A549 (cell line): ENCODE measurements at regions not wholly inside any gene's neighbourhood (a gene's known extent, or its start where the extent isn't known, plus 50 kb on each side); places are given as distances from the start of the nearest gene placed in this dataset.

Experiments used
- ATAC-seq, 2 experiments: fragments of 200-7000 bp in 1 of 2; fragments of >200 bp in 1 of 2; cut with Nextera tagmentation in 1 of 2; cut with Tn5 transposase in 1 of 2; 3 replicates each; pipeline versions ENCODE4 v1.8.0 to v1.9.1; 2018 to 2020; ENCODE audit warnings: mild to moderate bottlenecking in 1 of 2, moderate library complexity in 1 of 2
- CTCF ChIA-PET: fragments of 300-600 bp; sonication (Branson Sonifier 250); formaldehyde crosslinking; extraction: SDS; loops from one replicate; lab custom pipeline; 2021; ENCODE audit warnings: antibody characterized with exemption, inconsistent platforms; lab: Yijun Ruan, JAX
- POLR2A ChIA-PET: fragments of 350-600 bp; formaldehyde crosslinking; extraction: SDS; loops from one replicate; lab custom pipeline; 2021; ENCODE audit warnings: antibody characterized with exemption, inconsistent platforms; lab: Yijun Ruan, JAX
- DNase-seq, 2 experiments: peaks; one replicate each; pipeline versions ENCODE4 v3.0.0 to v3.0.0-alpha.2; 2011 to 2016; ENCODE audit warnings: low read depth in 1 of 2, low spot score in 1 of 2
- FAIRE-seq: peaks from 2 replicates; lab custom pipeline; 2011; peaks lifted over from hg19 to GRCh38; lab: Jason Lieb, UNC
- H3K27ac ChIP-seq, 2 experiments: fragments of >200 bp; sonication (Bioruptor Twin); formaldehyde crosslinking; 3 replicates each; pipeline ENCODE4 v1.5.1; 2016 to 2017
- H3K4me1 ChIP-seq: fragments of >200 bp; sonication (Bioruptor Twin); formaldehyde crosslinking; 3 replicates; pipeline ENCODE4 v1.6.1; 2016
- H3K4me2 ChIP-seq: fragments of >200 bp; sonication (Bioruptor Twin); formaldehyde crosslinking; 3 replicates; pipeline ENCODE4 v1.6.1; 2016
- H3K4me3 ChIP-seq: fragments of >200 bp; sonication (Bioruptor Twin); formaldehyde crosslinking; 3 replicates; pipeline ENCODE4 v1.5.1; 2016
- H3K9me3 ChIP-seq: fragments of >200 bp; sonication (Bioruptor Twin); formaldehyde crosslinking; 3 replicates; pipeline ENCODE4 v1.6.1; 2016
- ATOH8 ChIP-seq: fragments of 250-450 bp; sonication (Bioruptor Pico); IDR thresholded peaks from 2 replicates; pipeline ENCODE4 v1.5.0; 2020; ENCODE audit warnings: low read depth, mild to moderate bottlenecking, moderate library complexity
- CBX2 ChIP-seq: fragments of 200-600 bp; sonication (generic); IDR thresholded peaks from 2 replicates; pipeline ENCODE4 v1.6.1; 2016; ENCODE audit warnings: low read depth, mild to moderate bottlenecking, borderline replicate concordance
- CBX8 ChIP-seq: fragments of 200-600 bp; sonication (generic); IDR thresholded peaks from 2 replicates; pipeline ENCODE4 v1.6.1; 2016
- CHD4 ChIP-seq: fragments of 200-600 bp; sonication (generic); IDR thresholded peaks from 2 replicates; pipeline ENCODE4 v1.6.1; 2016; ENCODE audit warnings: antibody characterized with exemption, mild to moderate bottlenecking, borderline replicate concordance
- E2F6 ChIP-seq: IDR thresholded peaks from 2 replicates; pipeline ENCODE4 v1.6.1; 2012; ENCODE audit warnings: low read depth, borderline replicate concordance
- EP300 ChIP-seq, 2 experiments: fragments of >200 bp; sonication (Bioruptor Twin); formaldehyde crosslinking; IDR thresholded peaks; 2 replicates in 1 of 2; 3 replicates in 1 of 2; pipeline ENCODE4 v1.6.1; 2016 to 2017
- FOSB ChIP-seq: fragments of 250-450 bp; sonication (Bioruptor Pico); IDR thresholded peaks from 2 replicates; pipeline ENCODE4 v1.5.0; 2020; ENCODE audit warnings: mild to moderate bottlenecking, moderate library complexity
- FOSL2 ChIP-seq, 2 experiments: fragments of 450-650 bp in 1 of 2; fragments of >200 bp in 1 of 2; sonication (Bioruptor Twin) in 1 of 2; formaldehyde crosslinking; IDR thresholded peaks; 2 replicates each; pipeline versions ENCODE4 v1.5.0 to v1.6.1; 2016 to 2020; ENCODE audit warnings: mild to moderate bottlenecking in 1 of 2, moderate library complexity in 1 of 2
- FOXS1 ChIP-seq: fragments of 250-450 bp; sonication (Bioruptor Pico); IDR thresholded peaks from 2 replicates; pipeline ENCODE4 v1.5.0; 2020; ENCODE audit warnings: mild to moderate bottlenecking, moderate library complexity
- GATA3 ChIP-seq: IDR thresholded peaks from 2 replicates; pipeline ENCODE4 v1.6.1; 2012; ENCODE audit warnings: borderline replicate concordance
- HDAC2 ChIP-seq: fragments of 200-600 bp; sonication (generic); IDR thresholded peaks from 2 replicates; pipeline ENCODE4 v1.6.1; 2016
- HEYL ChIP-seq: fragments of 250-450 bp; sonication (Bioruptor Pico); IDR thresholded peaks from 2 replicates; pipeline ENCODE4 v1.8.0; 2021; ENCODE audit warnings: mild to moderate bottlenecking, moderate library complexity
- HOXA7 ChIP-seq: fragments of 250-450 bp; sonication (Bioruptor Pico); IDR thresholded peaks from 2 replicates; pipeline ENCODE4 v1.5.0; 2020; ENCODE audit warnings: mild to moderate bottlenecking, moderate library complexity
- HOXB13 ChIP-seq: fragments of 250-450 bp; sonication (Bioruptor Pico); IDR thresholded peaks from 2 replicates; pipeline ENCODE4 v1.5.0; 2020; ENCODE audit warnings: low read depth, mild to moderate bottlenecking, moderate library complexity
- HOXB5 ChIP-seq: fragments of 250-450 bp; sonication (Bioruptor Pico); IDR thresholded peaks from 2 replicates; pipeline ENCODE4 v1.5.0; 2020; ENCODE audit warnings: mild to moderate bottlenecking, moderate library complexity
- JUN ChIP-seq, 2 experiments: fragments of >200 bp; sonication (Bioruptor Twin); formaldehyde crosslinking; IDR thresholded peaks; 2 replicates in 1 of 2; 3 replicates in 1 of 2; pipeline ENCODE4 v1.6.1; 2016 to 2017
- JUNB ChIP-seq: fragments of >200 bp; sonication (Bioruptor Twin); formaldehyde crosslinking; IDR thresholded peaks from 2 replicates; pipeline ENCODE4 v1.6.1; 2016
- KDM5A ChIP-seq: fragments of 200-600 bp; sonication (generic); IDR thresholded peaks from 2 replicates; pipeline ENCODE4 v1.6.1; 2016; ENCODE audit warnings: antibody characterized with exemption, mild to moderate bottlenecking
- MAFK ChIP-seq: fragments of 450-650 bp; IDR thresholded peaks from 2 replicates; pipeline ENCODE4 v1.6.1; 2014; ENCODE audit not compliant: partially characterized antibody
- NPAS2 ChIP-seq: fragments of 250-450 bp; sonication (Bioruptor Pico); IDR thresholded peaks from 2 replicates; pipeline ENCODE4 v1.8.0; 2022; ENCODE audit warnings: mild to moderate bottlenecking, moderate library complexity, borderline replicate concordance
- NR3C1 ChIP-seq: fragments of >200 bp; sonication (Bioruptor Twin); formaldehyde crosslinking; IDR thresholded peaks from 3 replicates; pipeline ENCODE4 v1.6.1; 2017
- PHF8 ChIP-seq: fragments of 200-600 bp; sonication (generic); IDR thresholded peaks from 2 replicates; pipeline ENCODE4 v1.6.1; 2016; ENCODE audit warnings: low read depth, mild to moderate bottlenecking, antibody characterized with exemption, moderate library complexity, borderline replicate concordance
- POLR2AphosphoS2 ChIP-seq: conservative IDR thresholded peaks from 2 replicates; pipeline ENCODE4 v1.6.1; 2012; ENCODE audit warnings: low read length, improper control_type of control experiment, inconsistent platforms
- RAD21 ChIP-seq, 2 experiments: fragments of >200 bp in 1 of 2; sonication (Bioruptor Twin) in 1 of 2; formaldehyde crosslinking in 1 of 2; IDR thresholded peaks in 1 of 2; conservative IDR thresholded peaks in 1 of 2; 2 replicates in 1 of 2; 3 replicates in 1 of 2; pipeline ENCODE4 v1.6.1; 2012 to 2018; ENCODE audit warnings: inconsistent platforms in 1 of 2
- RARB ChIP-seq: fragments of 250-450 bp; sonication (Bioruptor Pico); IDR thresholded peaks from 2 replicates; pipeline ENCODE4 v1.8.0; 2021; ENCODE audit warnings: mild to moderate bottlenecking, moderate library complexity
- RFX5 ChIP-seq: fragments of 450-650 bp; IDR thresholded peaks from 2 replicates; pipeline ENCODE4 v1.7.1; 2014; ENCODE audit warnings: antibody characterized with exemption, mild to moderate bottlenecking, moderate library complexity
- RNF2 ChIP-seq: fragments of 200-600 bp; sonication (generic); IDR thresholded peaks from 2 replicates; pipeline ENCODE4 v1.6.1; 2016; ENCODE audit warnings: low read depth, mild to moderate bottlenecking, antibody characterized with exemption, moderate library complexity, borderline replicate concordance
- SREBF2 ChIP-seq: fragments of 450-650 bp; IDR thresholded peaks from 2 replicates; pipeline ENCODE4 v1.6.1; 2014; ENCODE audit warnings: mild to moderate bottlenecking, moderate library complexity
- ZNF302 ChIP-seq: fragments of 250-450 bp; sonication (Bioruptor Pico); IDR thresholded peaks from 2 replicates; pipeline ENCODE4 v1.9.0; 2021; ENCODE audit warnings: inconsistent platforms, mild to moderate bottlenecking, moderate library complexity
- WGBS: methylation state at CpG from one replicate; pipeline ENCODE4 v1.1.6; 2017; ENCODE audit errors: missing lambda C conversion rate; 5-methylcytosine and 5-hydroxymethylcytosine counted together
- TF ChIP-seq, protein P1 (sequence below): fragments of >200 bp; sonication (Bioruptor Twin); formaldehyde crosslinking; IDR thresholded peaks from 3 replicates; pipeline ENCODE4 v1.5.1; 2016
- TF ChIP-seq, protein P2 (sequence below): IDR thresholded peaks from 2 replicates; pipeline ENCODE4 v1.6.1; 2012

- no peak for DNase-seq
- ChIA-PET CTCF (no interaction called here), POLR2A (no interaction called here)
- Histone ChIP-seq H3K4me3 (no peak overlapping the region), H3K4me2 (no peak overlapping the region), H3K9me3 (0 out of 3 replicates have a peak, but pooled peaks cover 4% of the 10 kb centered on the region), H3K4me1 (0 out of 3 replicates have a peak, but pooled peaks cover 7% of the 10 kb centered on the region), H3K27ac (no peak overlapping the region)
- TF ChIP-seq RARB (CRISPR knock-in tag), result no peak
- TF ChIP-seq ZNF302 (CRISPR knock-in tag), result no peak
- TF ChIP-seq NPAS2 (CRISPR knock-in tag), result no peak
- no peak for TF ChIP-seq CHD4
- TF ChIP-seq SREBF2, result no peak
- TF ChIP-seq HOXA7 (CRISPR knock-in tag), result no peak
- TF ChIP-seq HDAC2, result no peak
- no peak for TF ChIP-seq KDM5A
- TF ChIP-seq HOXB5 (CRISPR knock-in tag), result no peak
- TF ChIP-seq PHF8, result no peak
- TF ChIP-seq JUNB, result no peak
- FAIRE-seq, result no peak
- no peak for ATAC-seq
Measured at GRCh38 chr12:19924360-19924759, 444.0 kb upstream of the PDE3A start.

DNA sequence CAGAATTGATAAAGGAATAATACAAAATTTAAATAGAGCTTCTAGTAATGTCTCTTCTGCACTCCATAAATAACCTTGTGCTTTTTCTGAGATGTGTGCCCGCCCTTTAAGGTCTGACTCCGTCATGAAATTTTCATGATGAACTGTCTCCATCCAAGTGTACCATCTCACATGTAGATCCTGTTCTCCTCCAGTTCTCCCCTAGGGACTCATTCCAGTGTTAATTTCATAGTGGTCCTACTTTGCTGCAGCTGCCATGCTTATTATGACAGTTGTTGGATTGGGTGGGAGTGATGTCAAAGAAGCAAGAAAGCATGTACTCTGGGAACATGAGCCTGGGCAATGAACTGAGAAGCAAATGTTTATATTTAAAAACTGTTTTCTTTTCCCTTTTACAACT lies 442.5 kb upstream of the PDE3A start:
- no peak for FAIRE-seq
- Histone ChIP-seq H3K4me1 (0 out of 3 replicates have a peak, but pooled peaks cover 7% of the 10 kb centered on the region), H3K4me3 (no peak overlapping the region), H3K4me2 (no peak overlapping the region), H3K9me3 (0 out of 3 replicates have a peak, but pooled peaks cover 4% of the 10 kb centered on the region), H3K27ac (no peak overlapping the region)
- POLR2A ChIA-PET, result no interaction called here
- WGBS, result 92% methylated on average over 2 of the region's 2 CpGs
- no peak for DNase-seq
- CTCF ChIA-PET, result no interaction called here
- TF ChIP-seq FOXS1 (CRISPR knock-in tag) (no peak), MAFK (no peak), RAD21 (conservative IDR thresholded peaks at IDR 0.05 in 1 of 2, IDR thresholded peaks at IDR 0.05 in 1 of 2) (no peak), POLR2AphosphoS2 (no peak), ZNF302 (CRISPR knock-in tag) (no peak), ATOH8 (CRISPR knock-in tag) (no peak), JUN (IDR thresholded peaks at IDR 0.05) (no peak), NR3C1 (no peak), RARB (CRISPR knock-in tag) (no peak), GATA3 (no peak), HOXB13 (CRISPR knock-in tag) (no peak), NPAS2 (CRISPR knock-in tag) (no peak)
- TF ChIP-seq, protein P1, sequence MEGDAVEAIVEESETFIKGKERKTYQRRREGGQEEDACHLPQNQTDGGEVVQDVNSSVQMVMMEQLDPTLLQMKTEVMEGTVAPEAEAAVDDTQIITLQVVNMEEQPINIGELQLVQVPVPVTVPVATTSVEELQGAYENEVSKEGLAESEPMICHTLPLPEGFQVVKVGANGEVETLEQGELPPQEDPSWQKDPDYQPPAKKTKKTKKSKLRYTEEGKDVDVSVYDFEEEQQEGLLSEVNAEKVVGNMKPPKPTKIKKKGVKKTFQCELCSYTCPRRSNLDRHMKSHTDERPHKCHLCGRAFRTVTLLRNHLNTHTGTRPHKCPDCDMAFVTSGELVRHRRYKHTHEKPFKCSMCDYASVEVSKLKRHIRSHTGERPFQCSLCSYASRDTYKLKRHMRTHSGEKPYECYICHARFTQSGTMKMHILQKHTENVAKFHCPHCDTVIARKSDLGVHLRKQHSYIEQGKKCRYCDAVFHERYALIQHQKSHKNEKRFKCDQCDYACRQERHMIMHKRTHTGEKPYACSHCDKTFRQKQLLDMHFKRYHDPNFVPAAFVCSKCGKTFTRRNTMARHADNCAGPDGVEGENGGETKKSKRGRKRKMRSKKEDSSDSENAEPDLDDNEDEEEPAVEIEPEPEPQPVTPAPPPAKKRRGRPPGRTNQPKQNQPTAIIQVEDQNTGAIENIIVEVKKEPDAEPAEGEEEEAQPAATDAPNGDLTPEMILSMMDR, result no peak
- no peak for ATAC-seq

DNA sequence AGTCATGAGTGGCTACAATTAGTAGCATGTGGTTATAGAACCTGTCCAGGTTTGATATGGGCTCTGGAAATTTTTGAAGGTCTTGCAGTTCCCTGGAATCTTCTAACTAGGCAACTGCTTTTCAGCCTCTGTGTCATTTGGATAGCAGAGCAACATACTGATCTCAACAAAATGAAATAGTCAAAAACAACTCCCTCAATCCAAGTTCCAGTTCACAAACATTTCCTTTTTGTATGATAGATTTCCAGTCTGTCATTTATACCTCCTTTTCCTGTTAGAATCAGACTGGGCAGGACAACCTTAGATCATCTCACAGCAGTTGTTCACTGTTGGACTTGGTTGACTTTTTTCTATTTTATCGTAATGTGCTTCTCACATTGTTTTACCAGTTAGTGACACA lies 442.1 kb upstream of the PDE3A start:
- WGBS, result 83% methylated on average over 1 of the region's 1 CpG
- H3K27ac ChIP-seq, result no peak overlapping the region
- no peak for TF ChIP-seq ATOH8 (CRISPR knock-in tag)
- no peak for TF ChIP-seq FOSL2 (IDR thresholded peaks at IDR 0.05)
- no peak for TF ChIP-seq FOSL2 (CRISPR knock-in tag; IDR thresholded peaks at IDR 0.05)
- TF ChIP-seq GATA3, result no peak
- TF ChIP-seq E2F6, result no peak
- no peak for TF ChIP-seq RNF2
- TF ChIP-seq CHD4, result no peak
- no peak for TF ChIP-seq CBX8
- TF ChIP-seq, protein P2, sequence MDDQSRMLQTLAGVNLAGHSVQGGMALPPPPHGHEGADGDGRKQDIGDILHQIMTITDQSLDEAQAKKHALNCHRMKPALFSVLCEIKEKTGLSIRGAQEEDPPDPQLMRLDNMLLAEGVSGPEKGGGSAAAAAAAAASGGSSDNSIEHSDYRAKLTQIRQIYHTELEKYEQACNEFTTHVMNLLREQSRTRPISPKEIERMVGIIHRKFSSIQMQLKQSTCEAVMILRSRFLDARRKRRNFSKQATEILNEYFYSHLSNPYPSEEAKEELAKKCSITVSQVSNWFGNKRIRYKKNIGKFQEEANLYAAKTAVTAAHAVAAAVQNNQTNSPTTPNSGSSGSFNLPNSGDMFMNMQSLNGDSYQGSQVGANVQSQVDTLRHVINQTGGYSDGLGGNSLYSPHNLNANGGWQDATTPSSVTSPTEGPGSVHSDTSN, result no peak
- TF ChIP-seq EP300 (IDR thresholded peaks at IDR 0.05), result no peak
- TF ChIP-seq HOXB13 (CRISPR knock-in tag), result no peak
- no peak for TF ChIP-seq FOSB
- no peak for TF ChIP-seq HEYL (CRISPR knock-in tag)
- TF ChIP-seq RFX5, result no peak
- TF ChIP-seq CBX2, result no peak
- TF ChIP-seq, all 56 proteins: peak for 0
- Histone ChIP-seq H3K9me3 (0 out of 3 replicates have a peak, but pooled peaks cover 4% of the 10 kb centered on the region), H3K4me2 (no peak overlapping the region), H3K4me1 (0 out of 3 replicates have a peak, but pooled peaks cover 7% of the 10 kb centered on the region), H3K4me3 (no peak overlapping the region)
- FAIRE-seq (no peak), DNase-seq (no peak), ATAC-seq (no peak)
- ChIA-PET CTCF (no interaction called here), POLR2A (no interaction called here)
